Gastrocnemius medialis (tissue), 4 donors: ENCODE measurements at regions not wholly inside any gene's neighbourhood (a gene's known extent, or its start where the extent isn't known, plus 50 kb on each side); places are given as distances from the start of the nearest gene placed in this dataset.
"Not testable (repeated sequence)": the region's sequence is repeated elsewhere in the genome, so short reads cannot be mapped to it uniquely, and the experiment has no call there.

ENCODE experiments used
- ATAC-seq, 2 donors: fragments of 150-250 bp; one replicate each; pipeline ENCODE4 v1.9.1; 2016
- DNase-seq, 2 donors: peaks; one replicate each; pipeline ENCODE4 v3.0.0-alpha.2; 2019
- H3K27ac ChIP-seq, 4 donors: fragments of 200-600 bp; sonication (generic); 1 replicate in 1 of 4; 2 replicates in 3 of 4; pipeline ENCODE4 v1.5.1; 2016 to 2018; ENCODE audit warnings: mild to moderate bottlenecking in 2 of 4, moderate library complexity in 1 of 4
- H3K27me3 ChIP-seq, 3 donors: fragments of 200-600 bp; sonication (generic) in 2 of 3; 1 replicate in 1 of 3; 2 replicates in 2 of 3; pipeline versions ENCODE4 v1.5.1 to v1.6.0; 2016 to 2019; ENCODE audit warnings: mild to moderate bottlenecking in 1 of 3, moderate library complexity in 1 of 3
- H3K36me3 ChIP-seq, 2 donors: fragments of 200-600 bp; sonication (generic) in 1 of 2; one replicate each; pipeline ENCODE4 v1.5.1; 2017 to 2018
- H3K4me1 ChIP-seq, 2 donors: fragments of 200-600 bp; sonication (generic) in 1 of 2; one replicate each; pipeline ENCODE4 v1.5.1; 2016 to 2017; ENCODE audit warnings: mild to moderate bottlenecking in 2 of 2
- H3K4me3 ChIP-seq, 4 donors: fragments of 200-600 bp; sonication (generic) in 3 of 4; 1 replicate in 1 of 4; 2 replicates in 3 of 4; pipeline ENCODE4 v1.5.1; 2016 to 2019; ENCODE audit warnings: mild to moderate bottlenecking in 2 of 4
- H3K9me3 ChIP-seq, 3 donors: fragments of 200-600 bp; sonication (generic) in 2 of 3; 1 replicate in 1 of 3; 2 replicates in 2 of 3; pipeline ENCODE4 v1.5.1; 2016 to 2019
- POLR2A ChIP-seq, 2 donors: fragments of 450-650 bp; IDR thresholded peaks; one replicate each; pipeline ENCODE4 v1.6.1; 2017; ENCODE audit warnings: antibody characterized with exemption in 2 of 2, mild to moderate bottlenecking in 2 of 2, moderate library complexity in 2 of 2
- in situ Hi-C, 4 donors: fragments of 200-750 bp; cut with MboI; loops; one replicate each; pipeline versions ENCODE4 v1.15.0 to v1.8.0; 2017; ENCODE audit warnings: low sequenced_read_pairs in 4 of 4
- intact Hi-C: fragments of 100-400 bp; cut with DNase I; formaldehyde crosslinking; loops from one replicate; pipeline ENCODE4 v1.15.1; 2023; ENCODE audit warnings: low total_unique reads
- TF ChIP-seq, protein P1 (sequence below), 5 experiments: fragments of 450-650 bp in 3 of 5; fragments of 200-600 bp in 2 of 5; sonication (generic) in 2 of 5; IDR thresholded peaks in 4 of 5; conservative IDR thresholded peaks in 1 of 5; 1 replicate in 4 of 5; 2 replicates in 1 of 5; pipeline ENCODE4 v1.5.1; 2016 to 2019; ENCODE audit warnings: antibody characterized with exemption in 5 of 5, mild to moderate bottlenecking in 3 of 5, moderate library complexity in 3 of 5

DNA sequence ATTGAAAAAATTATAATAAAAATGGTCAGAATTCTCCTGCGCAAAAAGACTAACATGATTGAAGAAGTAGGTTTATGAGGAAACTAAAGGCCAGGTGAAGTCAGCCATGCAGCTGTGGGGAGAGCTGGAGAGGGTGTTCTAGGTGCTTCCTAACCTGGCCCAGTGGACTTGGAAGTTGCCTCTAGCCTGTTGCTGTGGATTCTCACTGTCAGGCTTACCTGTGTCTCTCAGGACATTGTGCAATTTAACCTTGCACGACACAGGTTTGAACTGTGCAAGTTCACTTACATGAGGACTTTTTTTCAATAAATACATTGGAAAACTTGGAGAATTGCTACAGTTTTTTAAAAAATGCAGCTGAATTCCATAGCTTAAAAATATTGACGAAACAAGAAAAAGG is 266.4 kb downstream of the CXCL12 start:
- in situ Hi-C loops, result no loop called here
- intact Hi-C loops, result no loop called here
- DNase-seq (no peak), ATAC-seq (no peak)
- Histone ChIP-seq H3K27ac (no peak overlapping the region), H3K36me3 (no peaks in the 10 kb centered on the region), H3K4me3 (no peak overlapping the region), H3K4me1 (no peaks in the 10 kb centered on the region), H3K9me3 (no peaks in the 10 kb centered on the region), H3K27me3 (no peaks in the 10 kb centered on the region)
- TF ChIP-seq POLR2A (IDR thresholded peaks at IDR 0.05), result no peak
- TF ChIP-seq, protein P1, sequence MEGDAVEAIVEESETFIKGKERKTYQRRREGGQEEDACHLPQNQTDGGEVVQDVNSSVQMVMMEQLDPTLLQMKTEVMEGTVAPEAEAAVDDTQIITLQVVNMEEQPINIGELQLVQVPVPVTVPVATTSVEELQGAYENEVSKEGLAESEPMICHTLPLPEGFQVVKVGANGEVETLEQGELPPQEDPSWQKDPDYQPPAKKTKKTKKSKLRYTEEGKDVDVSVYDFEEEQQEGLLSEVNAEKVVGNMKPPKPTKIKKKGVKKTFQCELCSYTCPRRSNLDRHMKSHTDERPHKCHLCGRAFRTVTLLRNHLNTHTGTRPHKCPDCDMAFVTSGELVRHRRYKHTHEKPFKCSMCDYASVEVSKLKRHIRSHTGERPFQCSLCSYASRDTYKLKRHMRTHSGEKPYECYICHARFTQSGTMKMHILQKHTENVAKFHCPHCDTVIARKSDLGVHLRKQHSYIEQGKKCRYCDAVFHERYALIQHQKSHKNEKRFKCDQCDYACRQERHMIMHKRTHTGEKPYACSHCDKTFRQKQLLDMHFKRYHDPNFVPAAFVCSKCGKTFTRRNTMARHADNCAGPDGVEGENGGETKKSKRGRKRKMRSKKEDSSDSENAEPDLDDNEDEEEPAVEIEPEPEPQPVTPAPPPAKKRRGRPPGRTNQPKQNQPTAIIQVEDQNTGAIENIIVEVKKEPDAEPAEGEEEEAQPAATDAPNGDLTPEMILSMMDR (IDR thresholded peaks at IDR 0.05 in 4 of 5, conservative IDR thresholded peaks at IDR 0.05 in 1 of 5), result no peak

DNA sequence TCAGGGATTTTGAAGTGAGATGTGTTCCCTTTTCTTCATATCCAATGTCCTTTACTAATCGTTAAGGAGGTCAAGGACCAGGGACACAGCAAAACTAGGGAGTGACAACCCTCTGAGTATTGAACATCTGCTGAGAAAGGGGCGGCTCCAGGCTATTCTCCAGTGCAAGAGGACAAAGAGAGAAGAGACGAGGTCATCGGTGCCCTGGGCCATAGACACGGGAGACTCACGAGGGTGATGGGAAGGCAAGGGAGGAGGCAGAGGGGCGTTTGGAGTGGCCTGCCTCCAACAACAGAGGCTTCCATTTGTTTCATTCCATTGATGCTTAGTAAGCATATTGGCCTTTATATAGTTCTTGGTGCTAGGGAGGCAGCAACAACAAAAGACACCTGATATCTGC is 268.4 kb downstream of the CXCL12 start:
- ATAC-seq (no peak), DNase-seq (no peak)
- Histone ChIP-seq H3K27me3 (no peaks in the 10 kb centered on the region), H3K4me3 (no peak overlapping the region), H3K4me1 (no peaks in the 10 kb centered on the region), H3K9me3 (no peaks in the 10 kb centered on the region), H3K27ac (no peak overlapping the region), H3K36me3 (no peaks in the 10 kb centered on the region)
- no peak for TF ChIP-seq POLR2A (IDR thresholded peaks at IDR 0.05)
- TF ChIP-seq, protein P1 (IDR thresholded peaks at IDR 0.05 in 4 of 5, conservative IDR thresholded peaks at IDR 0.05 in 1 of 5), result no peak
- in situ Hi-C loops, result no loop called here
- intact Hi-C loops, result no loop called here

DNA sequence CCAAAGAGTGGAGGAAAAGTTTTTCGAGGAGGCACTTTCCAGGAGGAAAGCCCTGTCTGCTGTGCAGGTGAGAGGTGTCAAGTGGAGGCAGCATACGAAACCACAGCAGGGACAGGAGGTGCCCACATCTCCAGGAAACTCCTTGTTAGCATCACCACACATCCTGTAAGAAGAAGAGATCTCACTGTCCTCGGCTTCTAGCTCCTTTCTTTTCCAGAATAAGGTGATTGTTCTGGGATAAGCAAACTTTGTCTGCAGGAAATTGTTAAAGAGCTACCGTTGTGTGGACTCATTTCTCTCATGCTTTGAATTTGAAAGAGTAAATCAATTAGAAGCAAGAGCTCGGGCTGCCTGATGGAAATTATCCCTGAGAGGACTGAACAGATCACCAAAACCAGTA is 269.4 kb downstream of the CXCL12 start:
- TF ChIP-seq, protein P1 (IDR thresholded peaks at IDR 0.05 in 4 of 5, conservative IDR thresholded peaks at IDR 0.05 in 1 of 5), result no peak
- TF ChIP-seq POLR2A (IDR thresholded peaks at IDR 0.05), result no peak
- in situ Hi-C loops, result no loop called here
- no peaks in the 10 kb centered on the region for H3K27me3 ChIP-seq
- ATAC-seq, result no peak
- intact Hi-C loops, result no loop called here
- DNase-seq, result no peak
- no peaks in the 10 kb centered on the region for H3K36me3 ChIP-seq
- H3K4me1 ChIP-seq, result no peaks in the 10 kb centered on the region
- no peaks in the 10 kb centered on the region for H3K9me3 ChIP-seq
- H3K4me3 ChIP-seq, result no peak overlapping the region
- H3K27ac ChIP-seq, result no peak overlapping the region

DNA sequence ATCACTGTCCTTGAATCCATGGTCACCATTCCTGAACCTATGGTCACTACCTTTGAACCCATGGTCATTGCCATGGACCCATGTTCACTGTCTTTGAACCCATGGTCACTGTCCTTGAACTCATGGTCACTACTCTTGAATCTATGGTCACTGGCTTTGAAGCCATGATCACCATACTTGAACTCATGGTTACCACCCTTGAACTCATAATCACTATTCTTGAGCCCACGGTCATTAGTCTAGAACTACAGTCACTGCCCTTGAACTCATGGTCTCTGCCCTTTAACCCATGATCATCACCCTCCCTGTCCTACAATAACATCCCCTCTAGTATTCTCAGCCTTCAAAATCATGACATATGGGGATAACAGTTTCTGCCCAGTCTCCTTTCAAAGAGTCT is 270.5 kb downstream of the CXCL12 start:
- H3K27me3 ChIP-seq, result no peaks in the 10 kb centered on the region
- intact Hi-C loops (no loop called here), in situ Hi-C loops (no loop called here)
- H3K4me1 ChIP-seq, result no peaks in the 10 kb centered on the region
- DNase-seq, result no peak
- TF ChIP-seq, protein P1 (IDR thresholded peaks at IDR 0.05 in 4 of 5, conservative IDR thresholded peaks at IDR 0.05 in 1 of 5), result no peak
- TF ChIP-seq POLR2A (IDR thresholded peaks at IDR 0.05), result no peak
- no peaks in the 10 kb centered on the region for H3K36me3 ChIP-seq
- H3K9me3 ChIP-seq, result no peaks in the 10 kb centered on the region
- H3K27ac ChIP-seq, result no peak overlapping the region
- no peak for ATAC-seq
- no peak overlapping the region for H3K4me3 ChIP-seq

DNA sequence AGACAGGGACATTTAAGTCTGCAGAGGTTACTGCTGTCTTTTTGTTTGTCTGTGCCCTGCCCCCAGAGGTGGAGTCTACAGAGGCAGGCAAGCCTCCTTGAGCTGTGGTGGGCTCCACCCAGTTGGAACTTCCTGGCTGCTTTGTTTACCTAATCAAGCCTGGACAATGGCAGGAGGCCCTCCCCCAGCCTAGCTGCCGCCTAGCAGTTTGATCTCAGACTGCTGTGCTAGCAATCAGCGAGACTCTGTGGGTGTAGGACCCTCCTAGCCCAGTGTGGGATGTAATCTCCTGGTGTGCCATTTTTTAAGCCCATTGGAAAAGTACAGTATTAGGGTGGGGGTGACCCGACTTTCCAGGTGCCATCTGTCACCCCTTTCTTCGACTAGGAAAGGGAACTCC is 272.6 kb downstream of the CXCL12 start:
- H3K4me3 ChIP-seq, DNase-seq, H3K9me3 ChIP-seq, ATAC-seq, H3K36me3 ChIP-seq, H3K27me3 ChIP-seq, H3K4me1 ChIP-seq, intact Hi-C loops, in situ Hi-C loops: not testable (repeated sequence)
- H3K27ac ChIP-seq, result peak overlapping the region in 1 of 4 donors; percentile 47
